ENCODE measurements at regions not wholly inside any gene's neighbourhood (a gene's known extent, or its start where the extent isn't known, plus 50 kb on each side); places are given as distances from the start of the nearest gene placed in this dataset.

- TF ChIP-seq POLR2A (IDR thresholded peaks at IDR 0.05) (no peak), CTCF (IDR thresholded peaks at IDR 0.05) (no peak), POLR2AphosphoS5 (IDR thresholded peaks at IDR 0.05) (no peak)
Measured at GRCh38 chr21:41560661-41561158, 52.8 kb upstream of the TMPRSS2 start.

All from suprapubic skin (tissue), 4 donors.